Stimulated activated CD4-positive, alpha-beta T cell treated with anti-CD3 and anti-CD28 coated beads, Interleukin-15, amount 100 ng/mL, for 1 hour (primary cell): ENCODE measurements at regions not wholly inside any gene's neighbourhood (a gene's known extent, or its start where the extent isn't known, plus 50 kb on each side); places are given as distances from the start of the nearest gene placed in this dataset.
"Not testable (repeated sequence)": the region's sequence is repeated elsewhere in the genome, so short reads cannot be mapped to it uniquely, and the experiment has no call there.

Source experiments
- DNase-seq, 2 donors: peaks; one replicate each; pipeline ENCODE4 v3.0.0-alpha.2; 2020; ENCODE audit warnings: low read depth in 1 of 2, low spot score in 1 of 2

- DNase-seq, result no peak
These were observed 87.8 kb upstream of the FAM241A start for GRCh38 chr4:112057470-112057869.

- no peak for DNase-seq
These were observed 86.8 kb upstream of the FAM241A start for GRCh38 chr4:112058433-112058832.

- DNase-seq, result no peak
These were observed 85.0 kb upstream of the FAM241A start for GRCh38 chr4:112060212-112060611.

DNA sequence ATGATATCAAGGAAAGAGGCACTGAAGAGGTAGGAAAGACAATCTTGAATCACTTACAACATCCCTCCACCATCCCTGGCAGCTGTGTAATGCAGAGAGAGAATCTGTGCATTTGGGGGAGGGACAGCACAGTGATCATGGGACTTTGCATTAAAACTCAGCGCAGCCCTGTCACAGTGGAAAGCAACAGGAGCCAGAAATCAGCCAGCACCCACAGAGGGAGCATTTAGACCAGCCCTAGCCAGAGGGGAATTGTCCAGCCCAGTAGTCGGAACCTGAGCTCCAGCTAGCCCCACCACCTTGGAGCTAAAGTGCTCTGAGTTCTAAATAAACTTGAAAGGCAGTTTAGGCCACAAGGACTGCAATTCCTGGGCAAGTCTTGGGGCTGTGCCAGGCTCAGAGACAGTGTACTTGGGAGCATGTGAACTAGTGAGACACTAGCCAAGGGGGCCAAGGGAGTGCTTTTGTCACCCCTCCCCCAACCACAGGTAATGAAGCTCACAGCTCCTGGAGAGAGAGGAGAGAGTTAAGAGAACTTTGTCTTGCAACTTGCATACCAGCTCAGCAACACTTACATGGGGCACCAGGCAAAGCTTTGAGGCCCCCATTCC lies 83.9 kb upstream of the FAM241A start:
- no peak for DNase-seq

GRCh38 chr4:112063260-112063659 lies 82.0 kb upstream of the FAM241A start:
- DNase-seq, result no peak

GRCh38 chr4:112069110-112069509 lies 76.1 kb upstream of the FAM241A start:
- DNase-seq, result no peak

GRCh38 chr4:112073181-112073580 lies 72.1 kb upstream of the FAM241A start:
- DNase-seq, result no peak

DNA sequence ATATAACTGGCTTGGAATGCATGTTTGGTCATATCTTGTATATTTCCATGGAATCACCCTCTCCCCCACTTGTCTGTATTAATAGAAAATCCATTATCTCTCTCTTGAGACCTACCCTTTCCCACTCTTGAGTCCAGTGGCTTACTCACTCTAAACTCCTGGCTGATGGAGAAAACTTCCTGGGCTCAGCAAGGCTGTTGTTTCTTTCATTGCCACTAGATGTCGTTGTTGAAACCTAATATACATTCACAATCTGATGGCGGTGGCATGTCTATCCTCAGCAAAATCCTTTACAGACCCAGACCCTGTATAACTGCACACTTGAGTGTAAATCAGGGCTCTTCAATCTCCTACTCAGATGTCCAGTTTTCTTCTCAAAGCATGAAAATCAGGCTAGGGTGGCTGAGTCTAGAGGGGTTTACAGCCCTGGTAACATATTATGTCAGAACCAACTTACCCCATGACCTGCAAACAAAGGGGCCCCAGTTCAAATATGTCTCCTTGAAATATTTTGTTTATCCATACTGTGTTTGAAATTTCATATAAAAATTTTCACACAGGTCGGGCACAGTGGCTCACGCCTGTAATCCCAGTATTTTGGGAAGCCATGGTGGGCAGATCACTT lies 70.0 kb upstream of the FAM241A start:
- DNase-seq, result no peak

GRCh38 chr4:112075906-112076305 lies 69.3 kb upstream of the FAM241A start:
- no peak for DNase-seq

DNA sequence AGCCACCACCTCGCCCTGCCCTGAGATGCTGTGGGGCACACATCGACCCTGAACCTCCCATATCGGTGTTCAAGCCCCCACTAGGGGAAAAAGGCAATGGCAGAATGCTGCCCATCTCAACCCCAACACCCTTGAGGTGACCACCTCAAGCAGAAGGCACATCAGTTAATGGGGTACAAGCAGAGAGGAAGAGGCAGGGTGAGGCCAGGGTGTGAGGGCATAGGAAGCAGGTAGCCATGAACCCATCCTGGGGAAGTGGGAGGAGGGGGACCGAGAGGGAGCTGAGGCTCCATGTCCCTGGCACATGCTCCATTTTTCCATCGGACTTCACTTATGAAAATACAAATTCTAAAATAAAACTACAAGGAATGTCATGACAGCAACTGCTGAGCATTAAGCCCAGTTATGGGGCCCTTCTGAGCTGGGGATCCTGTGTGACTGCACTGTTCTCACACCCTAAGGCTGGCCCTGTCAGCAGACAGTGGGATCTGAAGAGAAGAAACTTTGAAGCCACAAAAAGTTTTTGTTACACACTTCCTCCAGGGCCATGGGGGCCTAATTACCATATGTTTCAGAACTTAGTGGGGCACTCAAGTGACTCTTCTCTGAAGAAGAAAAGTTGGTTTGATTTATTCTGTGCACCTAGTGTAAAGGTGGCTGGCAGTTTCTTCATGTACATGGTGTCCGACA lies 68.2 kb upstream of the FAM241A start:
- no peak for DNase-seq

DNA sequence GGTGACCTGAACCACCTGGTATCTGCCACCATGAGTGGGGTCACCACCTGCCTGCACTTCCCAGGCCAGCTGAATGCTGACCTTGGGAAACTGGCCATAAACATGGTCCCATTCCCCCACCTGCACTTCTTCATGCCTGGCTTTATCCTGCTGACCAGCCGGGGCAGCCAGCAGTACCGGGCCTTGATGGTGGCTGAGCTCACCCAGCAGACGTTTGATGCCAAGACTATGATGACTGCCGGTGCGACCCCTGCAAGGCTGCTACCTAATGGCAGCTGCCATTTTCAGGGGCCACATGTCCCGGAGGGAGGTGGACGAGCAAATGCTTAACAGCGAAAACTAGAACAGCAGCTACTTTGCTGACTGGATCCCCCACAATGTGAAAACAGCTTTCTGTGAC lies 67.5 kb upstream of the FAM241A start:
- no peak for DNase-seq

- no peak for DNase-seq
These were observed 62.2 kb upstream of the FAM241A start for GRCh38 chr4:112082954-112083586.

GRCh38 chr4:112083587-112084347 lies 61.5 kb upstream of the FAM241A start:
- DNase-seq, result no peak

GRCh38 chr4:112085156-112086035 lies 59.9 kb upstream of the FAM241A start:
- DNase-seq, result no peak

DNA sequence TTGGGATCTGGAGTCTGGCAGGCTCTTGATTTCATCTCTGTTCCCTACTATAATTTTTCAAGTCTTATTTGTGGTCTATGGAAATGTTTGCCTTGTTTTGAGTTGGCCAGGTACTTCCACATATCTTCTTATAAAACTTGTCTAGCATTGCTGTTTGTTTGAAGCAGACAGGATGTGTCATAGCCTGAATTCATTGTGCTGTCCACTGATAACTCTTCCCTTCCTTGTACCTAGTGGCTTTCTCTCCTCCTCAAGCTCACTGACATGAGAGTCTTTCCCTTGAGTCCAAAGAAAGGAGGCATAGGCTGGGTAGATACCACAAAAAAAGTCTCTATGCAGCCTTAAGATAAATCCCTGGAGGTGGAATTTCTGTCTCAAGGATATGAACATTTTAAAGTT lies 59.2 kb upstream of the FAM241A start:
- DNase-seq, result no peak

DNA sequence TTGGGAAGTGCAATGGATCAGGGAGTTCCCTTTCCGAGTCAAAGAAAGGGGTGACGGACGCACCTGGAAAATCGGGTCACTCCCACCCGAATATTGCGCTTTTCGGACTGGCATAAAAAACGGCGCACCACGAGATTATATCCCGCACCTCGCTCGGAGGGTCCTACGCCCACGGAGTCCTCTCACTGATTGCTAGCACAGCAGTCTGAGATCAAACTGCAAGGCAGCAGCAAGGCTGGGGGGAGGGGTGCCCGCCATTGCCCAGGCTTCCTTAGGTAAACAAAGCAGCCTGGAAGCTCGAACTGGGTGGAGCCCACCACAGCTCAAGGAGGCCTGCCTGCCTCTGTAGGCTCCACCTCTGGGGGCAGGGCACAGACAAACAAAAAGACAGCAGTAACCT lies 58.6 kb upstream of the FAM241A start:
- DNase-seq, result not testable (repeated sequence)

GRCh38 chr4:112092330-112092729 lies 52.9 kb upstream of the FAM241A start:
- not testable (repeated sequence) for DNase-seq

GRCh38 chr4:112093636-112094202 lies 51.5 kb upstream of the FAM241A start:
- no peak for DNase-seq

- DNase-seq, result no peak
These were observed 50.9 kb upstream of the FAM241A start for GRCh38 chr4:112094330-112094729.
